IPS DF 6.9 (cell line): ENCODE measurements at regions not wholly inside any gene's neighbourhood (a gene's known extent, or its start where the extent isn't known, plus 50 kb on each side); places are given as distances from the start of the nearest gene placed in this dataset.

ENCODE experiments used
- DNase-seq: peaks from one replicate; pipeline ENCODE4 v3.0.0-alpha.2; 2013; ENCODE audit warnings: low read depth, low spot score
- H3K27ac ChIP-seq: one replicate; pipeline ENCODE4 v1.5.1; 2013; ENCODE audit warnings: low read length, control low read depth
- H3K27me3 ChIP-seq: 2 replicates; pipeline ENCODE4 v1.6.1; 2013; ENCODE audit warnings: mild to moderate bottlenecking, low read length; ENCODE audit not compliant: control insufficient read depth, insufficient read depth
- H3K36me3 ChIP-seq: 2 replicates; pipeline ENCODE4 v1.6.1; 2013; ENCODE audit warnings: low read length; ENCODE audit not compliant: control insufficient read depth, insufficient read depth
- H3K4me1 ChIP-seq: 2 replicates; pipeline ENCODE4 v1.6.1; 2013; ENCODE audit warnings: low read length; ENCODE audit not compliant: control insufficient read depth, insufficient read depth
- H3K4me3 ChIP-seq: 2 replicates; pipeline ENCODE4 v1.5.1; 2013; ENCODE audit warnings: mild to moderate bottlenecking, low read length
- H3K9me3 ChIP-seq: 2 replicates; pipeline ENCODE4 v1.6.1; 2013; ENCODE audit warnings: low read length, inconsistent platforms; ENCODE audit not compliant: control insufficient read depth, insufficient read depth
- WGBS: extraction: QIAGEN DNeasy Blood & Tissue Kit; methylation state at CpG from one replicate; pipeline ENCODE4 v1.1.7; 2013; ENCODE audit warnings: mixed read lengths, missing lambda C conversion rate; ENCODE audit not compliant: insufficient read length, insufficient coverage; 5-methylcytosine and 5-hydroxymethylcytosine counted together

DNA sequence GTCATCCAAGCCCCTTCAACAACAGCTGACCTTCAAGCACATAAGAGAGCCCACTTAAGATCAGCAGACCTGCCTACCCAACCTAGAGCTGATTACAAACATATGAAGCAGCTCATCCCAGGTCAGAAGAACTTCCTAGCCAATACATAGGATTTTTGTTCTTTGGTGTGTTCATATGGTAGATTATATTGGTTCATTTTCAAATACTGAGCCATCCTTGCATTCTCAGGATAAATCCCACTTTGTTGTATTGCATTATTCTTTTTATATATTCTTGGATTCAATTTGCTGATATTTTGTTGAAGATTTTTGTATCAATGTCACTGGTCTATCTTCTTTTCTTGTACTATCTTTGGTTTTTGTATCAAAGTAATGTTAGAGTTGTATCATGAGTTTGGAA lies 107.3 kb upstream of the STT3B start:
- no peaks in the 10 kb centered on the region for H3K36me3 ChIP-seq
- H3K27me3 ChIP-seq: no peaks in the 10 kb centered on the region
- H3K27ac ChIP-seq: no peak overlapping the region
- DNase-seq: no peak
- no peak overlapping the region for H3K4me3 ChIP-seq
- no peaks in the 10 kb centered on the region for H3K9me3 ChIP-seq
- no peaks in the 10 kb centered on the region for H3K4me1 ChIP-seq

DNA sequence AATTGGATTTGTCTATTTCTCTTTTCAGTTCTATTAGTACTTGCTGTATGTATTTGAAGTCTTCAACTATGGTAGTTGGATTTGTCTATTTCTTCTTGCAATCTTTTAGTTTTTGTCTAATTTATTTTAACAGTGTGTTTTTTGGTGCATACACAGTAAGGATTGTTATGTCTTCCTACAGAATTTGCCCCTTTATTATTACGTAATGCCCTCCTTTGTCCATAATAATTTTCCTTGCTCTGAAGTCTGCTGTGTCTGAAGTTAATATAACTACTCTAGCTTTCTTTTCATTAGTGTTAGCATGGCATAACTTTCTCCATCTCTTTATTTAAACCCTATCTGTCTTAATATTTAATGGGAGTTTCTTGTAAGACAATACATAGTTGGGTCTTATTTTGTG lies 105.1 kb upstream of the STT3B start:
- H3K36me3 ChIP-seq: no peaks in the 10 kb centered on the region
- DNase-seq: no peak

DNA sequence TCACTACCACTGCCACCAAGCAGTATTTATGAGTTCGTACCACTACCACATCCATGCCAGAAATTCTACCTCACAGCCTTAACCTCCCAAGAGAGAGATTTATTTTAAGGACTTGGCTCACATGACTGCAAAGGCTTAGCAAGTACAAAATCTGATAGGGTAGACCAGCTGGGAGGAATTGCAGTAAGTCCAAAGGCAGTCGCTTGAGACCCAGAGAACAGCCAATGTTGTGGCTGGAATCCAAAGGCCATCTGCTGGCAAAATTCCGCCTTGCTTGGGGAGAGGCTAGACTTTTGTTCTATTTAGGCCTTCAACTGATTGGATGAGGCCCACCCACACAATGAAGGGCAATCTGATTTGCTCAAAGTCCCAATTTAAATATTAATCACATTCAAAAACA lies 101.4 kb upstream of the STT3B start:
- no peak overlapping the region for H3K4me3 ChIP-seq
- no CpG with 5 or more reads among the region's 3 CpGs for WGBS
- DNase-seq: no peak
- no peaks in the 10 kb centered on the region for H3K9me3 ChIP-seq
- no peak overlapping the region for H3K27ac ChIP-seq
- no peaks in the 10 kb centered on the region for H3K36me3 ChIP-seq
- H3K4me1 ChIP-seq: no peaks in the 10 kb centered on the region
- no peaks in the 10 kb centered on the region for H3K27me3 ChIP-seq

More for the DNA sequence above, 105.1 kb upstream of the STT3B start:
- Histone ChIP-seq H3K4me3 (no peak overlapping the region), H3K27me3 (no peaks in the 10 kb centered on the region), H3K9me3 (no peaks in the 10 kb centered on the region), H3K4me1 (no peaks in the 10 kb centered on the region), H3K27ac (no peak overlapping the region)
- no CpG with 5 or more reads among the region's 1 CpG for WGBS

DNA sequence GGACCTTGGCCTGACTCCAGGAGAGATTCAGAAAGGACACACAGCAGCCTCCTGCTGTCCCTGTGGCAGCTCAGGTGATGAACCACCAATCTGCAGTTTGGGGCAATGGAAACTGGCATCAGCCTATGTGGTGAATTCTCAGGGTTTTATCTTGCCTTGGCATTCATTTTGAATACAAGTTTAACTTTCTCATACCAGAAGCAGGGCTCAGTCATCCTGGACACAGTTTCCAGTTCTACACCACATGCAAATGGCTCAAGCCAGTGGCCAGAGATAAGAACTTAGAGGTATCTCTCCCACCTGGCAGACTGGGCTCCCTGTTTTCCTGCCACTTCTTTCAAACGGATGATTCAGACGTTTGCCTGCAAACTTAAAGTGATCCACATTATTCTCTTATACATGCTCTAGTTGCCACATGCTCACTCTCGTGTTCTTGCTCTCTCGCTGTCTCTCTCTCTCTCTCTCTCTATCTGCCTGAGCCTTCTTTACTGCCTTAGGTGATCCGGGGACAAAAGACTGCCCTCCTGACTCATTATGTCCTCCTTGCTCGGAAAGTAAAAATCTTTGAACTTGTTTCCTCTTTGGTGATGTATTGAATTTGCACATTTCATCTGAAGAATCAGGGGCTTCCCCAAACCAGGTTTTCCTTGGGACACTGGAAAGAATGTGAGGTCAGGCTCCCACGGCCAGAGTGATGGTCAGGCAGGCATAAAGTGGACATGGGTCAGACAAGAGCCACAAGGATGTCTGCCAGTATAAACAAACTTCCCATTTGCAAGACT lies 99.6 kb upstream of the STT3B start:
- H3K4me3 ChIP-seq: no peak overlapping the region
- H3K9me3 ChIP-seq: no peaks in the 10 kb centered on the region
- WGBS: no CpG with 5 or more reads among the region's 7 CpGs
- no peaks in the 10 kb centered on the region for H3K4me1 ChIP-seq
- H3K27me3 ChIP-seq: no peaks in the 10 kb centered on the region
- H3K27ac ChIP-seq: no peak overlapping the region
- H3K36me3 ChIP-seq: no peaks in the 10 kb centered on the region
- DNase-seq: no peak

DNA sequence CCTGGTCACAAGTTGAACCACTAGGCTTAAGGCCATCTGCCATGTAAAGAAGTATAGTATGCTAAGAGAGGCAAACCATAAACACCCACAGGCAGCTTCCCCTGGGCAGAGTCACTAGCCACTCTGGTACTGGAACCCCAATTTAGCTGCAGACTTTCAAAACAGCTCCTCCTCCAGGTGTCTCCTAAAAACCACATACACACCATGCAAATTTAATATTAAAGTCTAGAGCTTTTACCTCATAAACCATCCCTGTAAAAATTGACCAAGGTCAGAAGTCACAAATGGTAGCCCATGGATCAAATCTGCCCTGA lies 99.1 kb upstream of the STT3B start:
- no peak for DNase-seq
- H3K4me3 ChIP-seq: no peak overlapping the region
- no peaks in the 10 kb centered on the region for H3K9me3 ChIP-seq
- H3K27me3 ChIP-seq: no peaks in the 10 kb centered on the region
- H3K4me1 ChIP-seq: no peaks in the 10 kb centered on the region; the same call in 1 of the 2 replicates
- no peaks in the 10 kb centered on the region for H3K36me3 ChIP-seq
- no peak overlapping the region for H3K27ac ChIP-seq

DNA sequence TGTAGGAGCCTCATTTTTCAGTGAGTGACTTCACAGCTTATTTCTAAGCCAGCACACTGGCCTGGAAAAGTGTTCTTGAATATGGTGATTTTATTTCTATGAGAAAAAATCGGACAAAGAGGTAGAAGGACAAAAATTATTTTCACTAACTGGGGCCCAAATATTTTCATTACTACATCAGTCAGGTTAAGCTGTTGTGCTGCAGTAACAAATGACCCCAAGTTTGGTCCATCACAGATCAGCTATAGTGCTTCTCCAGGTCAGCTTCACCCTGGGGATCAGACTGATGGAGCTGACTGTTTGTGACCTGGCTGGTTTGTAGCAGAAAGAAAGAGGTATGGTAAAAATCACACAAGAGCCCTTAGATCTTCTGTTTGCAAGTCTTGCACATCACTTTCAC lies 97.9 kb upstream of the STT3B start:
- WGBS: no CpG with 5 or more reads among the region's 1 CpG
- Histone ChIP-seq H3K9me3 (no peaks in the 10 kb centered on the region), H3K4me1 (no peaks in the 10 kb centered on the region; the same call in 1 of the 2 replicates), H3K27me3 (no peaks in the 10 kb centered on the region), H3K27ac (no peak overlapping the region), H3K36me3 (no peaks in the 10 kb centered on the region), H3K4me3 (no peak overlapping the region)
- DNase-seq: no peak

DNA sequence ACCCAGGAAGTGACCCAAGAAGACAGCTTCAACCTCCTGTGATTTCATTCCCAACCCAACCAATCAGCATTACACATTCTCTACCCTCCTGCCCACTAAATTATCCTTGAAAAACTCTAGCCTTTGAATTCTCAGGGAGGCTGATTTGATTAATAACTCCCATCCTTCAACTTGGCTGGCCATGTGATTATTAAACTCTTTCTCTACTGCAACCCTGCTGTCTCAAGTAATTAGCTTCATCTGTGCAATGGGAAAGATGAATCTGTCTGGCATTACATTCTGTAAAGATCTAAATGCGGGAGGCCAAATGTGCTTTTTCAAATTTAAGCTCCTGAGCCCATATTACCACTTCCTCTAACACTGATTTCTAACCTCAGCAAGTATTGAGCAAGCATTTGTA lies 95.9 kb upstream of the STT3B start:
- H3K4me3 ChIP-seq: no peak overlapping the region
- H3K4me1 ChIP-seq: no peaks in the 10 kb centered on the region; the same call in 1 of the 2 replicates
- DNase-seq: no peak
- no peaks in the 10 kb centered on the region for H3K36me3 ChIP-seq
- WGBS: no CpG with 5 or more reads among the region's 1 CpG
- H3K27me3 ChIP-seq: no peaks in the 10 kb centered on the region
- H3K27ac ChIP-seq: no peak overlapping the region
- no peaks in the 10 kb centered on the region for H3K9me3 ChIP-seq

GRCh38 chr3:31438742-31439141 lies 94.0 kb upstream of the STT3B start:
- H3K36me3 ChIP-seq: no peaks in the 10 kb centered on the region
- H3K4me3 ChIP-seq: no peak overlapping the region
- H3K4me1 ChIP-seq: no peaks in the 10 kb centered on the region; the same call in none of the 2 replicates
- no peak for DNase-seq
- no peaks in the 10 kb centered on the region for H3K9me3 ChIP-seq
- no peaks in the 10 kb centered on the region for H3K27me3 ChIP-seq
- H3K27ac ChIP-seq: no peak overlapping the region
- WGBS: no CpG with 5 or more reads among the region's 2 CpGs

GRCh38 chr3:31439890-31440750 lies 92.6 kb upstream of the STT3B start:
- Histone ChIP-seq H3K4me3 (no peak overlapping the region), H3K27me3 (no peaks in the 10 kb centered on the region), H3K36me3 (no peaks in the 10 kb centered on the region), H3K27ac (no peak overlapping the region), H3K9me3 (no peaks in the 10 kb centered on the region), H3K4me1 (no peaks in the 10 kb centered on the region; the same call in none of the 2 replicates)
- WGBS: no CpG with 5 or more reads among the region's 3 CpGs
- DNase-seq: no peak

DNA sequence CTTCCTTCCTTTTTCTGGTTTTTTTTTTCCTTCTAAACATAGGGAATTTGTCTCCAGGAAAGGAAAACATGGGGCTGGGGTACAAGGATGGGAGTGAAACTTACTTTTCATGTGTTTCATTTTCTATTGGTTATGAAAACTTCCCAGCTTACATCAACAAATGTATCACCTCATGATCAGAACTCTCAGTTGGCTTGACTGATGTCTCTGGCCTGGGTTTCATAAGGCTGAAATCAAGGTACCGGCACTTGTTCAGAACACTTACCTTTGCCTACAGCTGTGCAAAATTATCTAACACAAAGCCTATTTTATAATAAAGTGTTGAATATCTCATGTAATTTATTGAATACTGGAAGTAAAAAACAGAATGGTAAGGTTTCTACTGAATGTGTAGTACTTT lies 91.8 kb upstream of the STT3B start:
- WGBS: no CpG with 5 or more reads among the region's 1 CpG
- Histone ChIP-seq H3K4me1 (no peaks in the 10 kb centered on the region; the same call in none of the 2 replicates), H3K36me3 (no peaks in the 10 kb centered on the region), H3K9me3 (no peaks in the 10 kb centered on the region), H3K27me3 (no peaks in the 10 kb centered on the region), H3K27ac (no peak overlapping the region), H3K4me3 (no peak overlapping the region)
- DNase-seq: no peak
